ENCODE measurements at regions not wholly inside any gene's neighbourhood (a gene's known extent, or its start where the extent isn't known, plus 50 kb on each side); places are given as distances from the start of the nearest gene placed in this dataset.

GRCh38 chr2:198973785-198974184, 484.0 kb downstream of the SATB2 start:
- TF ChIP-seq CTCF (IDR thresholded peaks at IDR 0.05; ENCODE audit: low read depth, low read length) = no peak
- TF ChIP-seq EZH2phosphoT487 (IDR thresholded peaks at IDR 0.05; ENCODE audit: low read depth) = no peak

All from OCI-LY3 (cell line).